Karpas-422 (cell line): ENCODE measurements at regions not wholly inside any gene's neighbourhood (a gene's known extent, or its start where the extent isn't known, plus 50 kb on each side); places are given as distances from the start of the nearest gene placed in this dataset.
"Not testable (repeated sequence)": the region's sequence is repeated elsewhere in the genome, so short reads cannot be mapped to it uniquely, and the experiment has no call there.

Experiments used
- DNase-seq: peaks from one replicate; pipeline ENCODE4 v3.0.0-alpha.2; 2015
- H2AFZ ChIP-seq: fragments of 200-600 bp; sonication (generic); 2 replicates; pipeline ENCODE4 v1.6.1; 2014; ENCODE audit warnings: antibody characterized with exemption, low read length, mixed read lengths
- H3K27ac ChIP-seq: fragments of 200-600 bp; sonication (generic); 2 replicates; pipeline ENCODE4 v1.5.1; 2014; ENCODE audit warnings: mild to moderate bottlenecking, low read length, moderate library complexity
- H3K27me3 ChIP-seq: fragments of 200-600 bp; sonication (generic); 2 replicates; pipeline ENCODE4 v1.6.1; 2014; ENCODE audit warnings: low read length, mixed read lengths
- H3K36me3 ChIP-seq: fragments of 200-600 bp; sonication (generic); 2 replicates; pipeline ENCODE4 v1.6.1; 2014; ENCODE audit warnings: low read length, mixed read lengths; ENCODE audit not compliant: insufficient read depth
- H3K4me1 ChIP-seq: fragments of 200-600 bp; sonication (generic); 2 replicates; pipeline ENCODE4 v1.6.1; 2014; ENCODE audit warnings: mild to moderate bottlenecking, low read length, mixed read lengths
- H3K4me2 ChIP-seq: fragments of 200-600 bp; sonication (generic); 2 replicates; pipeline ENCODE4 v1.6.1; 2014; ENCODE audit warnings: low read length, low read depth, mild to moderate bottlenecking; ENCODE audit not compliant: poor library complexity, severe bottlenecking
- H3K4me3 ChIP-seq: fragments of 200-600 bp; sonication (generic); 2 replicates; pipeline ENCODE4 v1.5.1; 2014; ENCODE audit warnings: mild to moderate bottlenecking, antibody characterized with exemption, low read length, mixed read lengths
- H3K79me2 ChIP-seq: fragments of 200-600 bp; sonication (generic); 2 replicates; pipeline ENCODE4 v1.6.1; 2014; ENCODE audit warnings: mild to moderate bottlenecking, low read length, mixed read lengths
- H3K9ac ChIP-seq: fragments of 200-600 bp; sonication (generic); 2 replicates; pipeline ENCODE4 v1.6.0; 2014; ENCODE audit warnings: low read length
- H3K9me2 ChIP-seq: fragments of 200-600 bp; sonication (generic), shearing (Covaris generic); replicated peaks from 2 replicates; pipeline ENCODE4 v1.6.0; 2014; ENCODE audit warnings: mild to moderate bottlenecking, low read length, moderate library complexity; ENCODE audit not compliant: insufficient read depth
- H3K9me3 ChIP-seq: fragments of 300-700, 200-600 bp; sonication (generic); 2 replicates; pipeline ENCODE4 v1.6.1; 2014; ENCODE audit warnings: low read length, mixed read lengths
- H4K20me1 ChIP-seq: fragments of 200-600 bp; sonication (generic); 2 replicates; pipeline ENCODE4 v1.6.1; 2014; ENCODE audit warnings: mild to moderate bottlenecking, antibody characterized with exemption, low read length, low read depth; ENCODE audit not compliant: insufficient read depth

DNA sequence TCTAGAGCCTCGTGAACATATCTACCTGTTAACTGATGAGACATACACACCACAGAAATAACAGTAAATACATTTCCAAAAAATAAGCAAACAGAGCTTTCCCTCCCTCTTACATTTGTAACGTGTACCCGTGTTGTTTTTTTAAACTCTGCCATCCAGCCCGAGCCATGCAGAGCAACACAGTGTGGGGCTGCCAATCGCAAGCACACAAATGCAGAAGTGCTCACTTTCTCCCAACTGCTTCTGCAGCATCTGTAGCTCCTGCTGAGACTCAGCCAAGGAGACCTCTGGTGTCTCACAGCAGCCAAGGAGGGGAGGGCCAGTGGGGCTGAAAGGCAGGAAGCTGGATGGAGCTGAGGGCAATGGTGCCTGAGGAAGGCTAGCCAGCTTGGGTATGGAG lies 94.4 kb downstream of the NBPF8 start:
- not testable (repeated sequence) for H3K4me2 ChIP-seq, DNase-seq, H3K9me2 ChIP-seq, H3K27me3 ChIP-seq, H3K4me1 ChIP-seq, H3K9me3 ChIP-seq, H4K20me1 ChIP-seq, H3K27ac ChIP-seq, H2AFZ ChIP-seq, H3K4me3 ChIP-seq, H3K36me3 ChIP-seq, H3K9ac ChIP-seq, H3K79me2 ChIP-seq

DNA sequence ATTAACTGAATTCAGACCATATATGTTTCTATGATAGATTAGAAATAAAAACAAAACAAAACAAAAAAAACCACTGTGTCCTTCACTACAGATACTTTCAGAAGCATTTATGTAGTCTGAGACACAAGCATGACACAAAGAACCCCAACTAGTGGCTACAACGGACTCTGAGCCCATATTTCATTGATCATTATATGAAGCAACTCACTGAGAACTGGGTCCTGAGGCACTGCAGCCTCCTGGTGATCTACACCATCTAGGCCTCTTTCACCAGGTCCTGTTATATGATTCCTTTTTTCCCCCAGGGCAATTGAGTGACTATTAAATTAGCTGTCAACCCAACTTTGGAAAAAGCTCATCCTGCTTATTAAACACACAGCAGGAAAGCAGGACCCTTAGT lies 98.3 kb downstream of the NBPF8 start:
- H3K9me3 ChIP-seq, H3K4me1 ChIP-seq, H3K27ac ChIP-seq, H3K4me3 ChIP-seq, H3K27me3 ChIP-seq, H3K4me2 ChIP-seq, DNase-seq, H3K9ac ChIP-seq, H4K20me1 ChIP-seq, H3K9me2 ChIP-seq, H3K36me3 ChIP-seq, H3K79me2 ChIP-seq, H2AFZ ChIP-seq: not testable (repeated sequence)

DNA sequence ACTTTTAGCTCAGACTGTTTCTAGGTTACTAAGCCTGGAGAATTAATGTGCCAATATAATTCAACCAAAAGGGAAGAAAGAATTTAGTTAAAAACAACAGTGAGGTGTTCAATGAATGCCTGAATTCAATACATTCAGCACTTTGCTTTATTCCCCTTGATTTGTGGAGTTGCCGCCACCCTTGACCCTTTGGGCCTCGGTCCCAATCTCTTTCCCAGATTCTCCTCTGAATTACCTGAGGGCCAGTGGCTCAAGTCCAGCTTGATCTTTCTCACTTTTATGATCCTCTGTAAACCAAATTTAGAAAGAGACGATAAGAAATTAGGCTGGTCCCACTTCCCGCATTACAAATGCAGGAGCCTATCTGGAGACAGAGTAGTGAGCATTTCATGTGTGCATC lies 98.7 kb downstream of the NBPF8 start:
- not testable (repeated sequence) for H4K20me1 ChIP-seq, H2AFZ ChIP-seq, H3K27me3 ChIP-seq, H3K27ac ChIP-seq, H3K9me2 ChIP-seq, DNase-seq, H3K9me3 ChIP-seq, H3K36me3 ChIP-seq, H3K4me3 ChIP-seq, H3K9ac ChIP-seq, H3K4me2 ChIP-seq, H3K4me1 ChIP-seq, H3K79me2 ChIP-seq

DNA sequence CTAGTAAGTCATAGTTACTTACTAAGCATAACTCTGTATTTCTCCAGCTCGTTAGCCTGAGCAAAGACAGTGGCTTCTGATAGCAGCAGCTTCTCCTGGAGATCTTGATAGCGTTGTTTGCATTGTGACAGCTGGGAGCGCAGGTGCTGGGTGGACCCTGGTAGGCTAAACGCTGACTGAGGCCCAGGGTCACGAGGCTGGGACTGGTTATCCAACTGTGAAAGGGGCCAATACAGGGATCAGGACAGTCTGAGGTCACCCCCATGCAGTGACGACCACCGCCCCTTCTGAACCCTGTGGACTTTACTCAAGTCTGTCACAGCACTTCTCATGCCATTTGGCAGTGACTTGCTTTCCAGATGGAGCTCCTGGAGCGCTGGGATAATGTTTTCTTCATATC lies 104.4 kb downstream of the NBPF8 start:
- not testable (repeated sequence) for H3K4me2 ChIP-seq, H2AFZ ChIP-seq, H3K36me3 ChIP-seq, H3K27me3 ChIP-seq, H3K9ac ChIP-seq, DNase-seq, H3K9me2 ChIP-seq, H3K4me1 ChIP-seq, H3K79me2 ChIP-seq, H3K9me3 ChIP-seq, H3K27ac ChIP-seq, H3K4me3 ChIP-seq, H4K20me1 ChIP-seq

DNA sequence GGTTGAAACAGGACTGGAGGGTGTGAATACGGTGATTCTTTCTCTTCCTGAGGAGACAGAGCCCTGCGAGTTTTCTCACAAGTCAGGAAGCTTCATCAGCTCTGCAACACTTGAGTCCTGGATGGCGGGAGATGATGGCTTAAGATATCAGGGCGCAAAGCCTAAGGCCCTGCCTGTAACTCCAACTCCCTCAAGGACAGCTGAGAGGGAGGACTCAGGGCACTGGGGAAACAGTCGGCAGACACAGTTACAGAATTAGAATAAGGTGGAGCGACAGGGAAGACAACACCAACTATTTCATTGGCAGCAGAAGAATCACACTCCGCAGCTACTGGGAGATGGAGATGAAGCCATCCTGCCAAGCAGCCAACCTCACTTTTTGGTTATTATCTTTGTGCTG lies 109.6 kb downstream of the NBPF8 start:
- not testable (repeated sequence) for DNase-seq, H3K4me1 ChIP-seq, H3K36me3 ChIP-seq, H3K27me3 ChIP-seq, H3K9me2 ChIP-seq, H3K9me3 ChIP-seq, H3K4me2 ChIP-seq, H3K79me2 ChIP-seq, H3K9ac ChIP-seq, H4K20me1 ChIP-seq, H3K4me3 ChIP-seq, H3K27ac ChIP-seq, H2AFZ ChIP-seq

DNA sequence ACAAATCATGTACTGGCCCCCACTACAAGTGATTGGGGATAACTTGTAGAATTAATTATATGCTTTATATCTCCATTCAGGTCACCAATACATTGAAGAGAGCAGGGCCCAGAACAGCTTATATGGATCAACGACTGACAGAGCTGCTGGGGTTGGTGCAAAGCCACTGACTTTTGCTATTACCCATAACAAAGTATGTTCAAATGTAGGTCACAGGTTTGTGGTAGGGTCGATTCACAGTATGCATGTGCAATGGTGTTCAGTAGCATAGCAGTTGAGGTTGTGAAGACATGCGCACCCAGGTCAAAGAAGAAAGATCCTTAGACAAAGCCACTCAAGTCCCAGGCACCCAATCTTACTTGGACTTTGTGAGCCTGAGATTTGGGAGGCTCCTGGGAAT lies 110.6 kb downstream of the NBPF8 start:
- H3K79me2 ChIP-seq, H2AFZ ChIP-seq, H3K36me3 ChIP-seq, H3K27ac ChIP-seq, H3K9me3 ChIP-seq, H3K27me3 ChIP-seq, H3K9me2 ChIP-seq, H3K4me1 ChIP-seq, DNase-seq, H3K4me3 ChIP-seq, H3K9ac ChIP-seq, H4K20me1 ChIP-seq, H3K4me2 ChIP-seq: not testable (repeated sequence)

DNA sequence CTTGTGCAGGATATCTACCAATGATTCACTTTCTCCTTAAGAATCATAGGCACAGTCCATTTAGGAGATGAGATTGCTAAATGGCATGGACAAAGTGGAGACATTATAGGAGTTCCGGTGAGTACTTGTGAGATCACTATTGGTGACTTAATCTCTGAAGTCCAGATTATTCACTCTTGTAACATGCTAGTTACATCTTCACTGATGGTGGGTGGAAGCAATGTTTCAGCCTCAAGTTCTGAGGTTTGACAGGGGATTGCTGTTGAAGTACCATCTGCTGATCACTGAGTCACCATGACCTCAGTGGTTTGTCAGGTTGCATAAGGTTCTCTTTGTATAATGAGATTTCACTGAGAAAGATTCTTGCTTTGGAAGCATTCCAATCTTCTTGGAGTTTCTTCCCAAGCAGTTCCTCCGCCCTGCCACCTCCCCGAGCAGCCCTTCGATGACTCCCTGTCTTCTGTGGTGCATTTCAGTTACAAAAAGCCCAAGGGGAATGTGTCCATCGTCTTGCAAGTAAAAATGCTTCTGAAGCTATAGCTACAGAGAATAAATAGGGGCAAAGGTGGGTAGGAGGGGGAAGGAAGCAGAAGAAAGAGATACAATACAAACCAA lies 114.7 kb downstream of the NBPF8 start:
- not testable (repeated sequence) for H3K27me3 ChIP-seq, H3K4me1 ChIP-seq, H3K4me3 ChIP-seq, H4K20me1 ChIP-seq, H3K27ac ChIP-seq, H3K9me3 ChIP-seq, DNase-seq, H3K9ac ChIP-seq, H3K4me2 ChIP-seq, H3K9me2 ChIP-seq, H2AFZ ChIP-seq, H3K79me2 ChIP-seq, H3K36me3 ChIP-seq

DNA sequence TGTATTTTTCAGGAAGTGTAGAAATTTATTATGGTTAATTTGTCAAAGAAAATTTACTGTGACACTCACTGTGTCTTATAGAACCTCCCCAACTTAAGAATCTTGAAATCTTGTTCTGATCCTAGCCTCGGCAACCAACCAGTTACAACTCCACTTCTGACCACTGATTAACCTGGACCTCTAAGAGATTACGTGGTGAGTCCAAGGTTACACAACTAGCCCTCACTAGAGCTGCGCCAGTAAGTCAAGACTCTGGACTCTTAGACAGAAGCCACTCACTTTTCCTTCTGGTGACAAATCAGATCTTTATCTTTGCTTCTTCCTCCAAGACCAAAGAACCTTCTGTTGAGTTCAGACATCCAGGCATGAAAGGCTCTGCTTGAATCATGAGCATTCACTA lies 116.6 kb downstream of the NBPF8 start:
- not testable (repeated sequence) for H3K79me2 ChIP-seq, H3K36me3 ChIP-seq, H3K9me3 ChIP-seq

DNA sequence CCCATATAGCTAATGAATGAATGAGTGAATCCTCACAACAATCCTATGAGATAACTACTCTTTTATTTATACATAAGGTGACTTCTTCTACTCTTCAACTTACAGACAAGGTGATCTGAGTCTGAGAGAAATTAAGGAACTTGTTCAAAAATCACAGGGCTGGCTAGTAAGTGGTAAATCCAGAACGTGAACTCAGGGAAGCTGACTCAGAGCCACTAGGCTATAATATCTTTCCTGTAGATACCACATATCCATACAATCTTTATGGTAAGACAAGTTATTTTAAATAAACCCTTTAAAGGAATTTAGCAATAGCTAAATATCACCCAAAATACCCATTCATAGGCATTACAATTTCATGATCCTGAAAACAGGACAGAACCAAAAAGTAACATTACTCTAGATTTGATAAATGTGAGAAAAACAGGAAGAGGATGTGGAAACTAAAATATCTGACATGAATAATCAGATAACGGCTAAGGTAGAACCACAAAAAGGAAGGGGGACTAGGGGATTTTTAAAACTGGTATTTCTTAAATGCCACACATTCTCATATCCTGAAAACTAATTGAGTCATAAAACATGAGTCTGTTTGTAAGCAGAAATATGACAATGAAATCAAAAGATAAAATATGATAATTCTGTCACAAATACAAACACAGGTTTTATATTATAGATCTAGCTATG lies 119.7 kb downstream of the NBPF8 start:
- H3K9me3 ChIP-seq, H3K79me2 ChIP-seq, H3K4me1 ChIP-seq, H3K27me3 ChIP-seq, H3K4me2 ChIP-seq, H3K36me3 ChIP-seq, H3K9ac ChIP-seq, H3K27ac ChIP-seq, H3K4me3 ChIP-seq, DNase-seq, H2AFZ ChIP-seq, H3K9me2 ChIP-seq, H4K20me1 ChIP-seq: not testable (repeated sequence)

More for the DNA sequence above, 116.6 kb downstream of the NBPF8 start:
- H3K27me3 ChIP-seq, H3K9me2 ChIP-seq, H3K4me1 ChIP-seq, H4K20me1 ChIP-seq, H2AFZ ChIP-seq, H3K27ac ChIP-seq, H3K4me2 ChIP-seq, DNase-seq, H3K9ac ChIP-seq, H3K4me3 ChIP-seq: not testable (repeated sequence)
